Upper lobe of right lung (tissue), 1 donor: ENCODE measurements at regions not wholly inside any gene's neighbourhood (a gene's known extent, or its start where the extent isn't known, plus 50 kb on each side); places are given as distances from the start of the nearest gene placed in this dataset.

Experiments
- ATAC-seq: fragments of 200-7000 bp; cut with Tn5 transposase; one replicate; pipeline ENCODE4 v1.9.1; 2020; ENCODE audit warnings: mild to moderate bottlenecking, moderate library complexity
- DNase-seq: peaks from one replicate; pipeline ENCODE4 v3.0.0-alpha.2; 2020
- H3K27ac ChIP-seq: fragments of 200-600 bp; one replicate; pipeline ENCODE4 v1.8.0; 2022
- H3K27me3 ChIP-seq: fragments of 200-600 bp; one replicate; pipeline ENCODE4 v1.8.0; 2022; ENCODE audit warnings: mild to moderate bottlenecking
- H3K36me3 ChIP-seq: fragments of 200-600 bp; one replicate; pipeline ENCODE4 v1.8.0; 2022
- H3K4me1 ChIP-seq: fragments of 200-600 bp; one replicate; pipeline ENCODE4 v1.8.0; 2022
- H3K4me3 ChIP-seq: fragments of 200-600 bp; one replicate; pipeline ENCODE4 v1.8.0; 2022; ENCODE audit warnings: mild to moderate bottlenecking
- H3K9me3 ChIP-seq: fragments of 200-600 bp; one replicate; pipeline ENCODE4 v1.8.0; 2022
- intact Hi-C: fragments of 100-400 bp; cut with DNase I; formaldehyde crosslinking; loops from one replicate; pipeline ENCODE4 v1.11.0; 2022
- TF ChIP-seq, protein P1 (sequence below): fragments of 200-600 bp; IDR thresholded peaks from one replicate; pipeline ENCODE4 v1.8.0; 2022; ENCODE audit warnings: antibody characterized with exemption
- donor health status: DM: no; HTN: yes; CAD: no; lungs with severe emphysema.

DNA sequence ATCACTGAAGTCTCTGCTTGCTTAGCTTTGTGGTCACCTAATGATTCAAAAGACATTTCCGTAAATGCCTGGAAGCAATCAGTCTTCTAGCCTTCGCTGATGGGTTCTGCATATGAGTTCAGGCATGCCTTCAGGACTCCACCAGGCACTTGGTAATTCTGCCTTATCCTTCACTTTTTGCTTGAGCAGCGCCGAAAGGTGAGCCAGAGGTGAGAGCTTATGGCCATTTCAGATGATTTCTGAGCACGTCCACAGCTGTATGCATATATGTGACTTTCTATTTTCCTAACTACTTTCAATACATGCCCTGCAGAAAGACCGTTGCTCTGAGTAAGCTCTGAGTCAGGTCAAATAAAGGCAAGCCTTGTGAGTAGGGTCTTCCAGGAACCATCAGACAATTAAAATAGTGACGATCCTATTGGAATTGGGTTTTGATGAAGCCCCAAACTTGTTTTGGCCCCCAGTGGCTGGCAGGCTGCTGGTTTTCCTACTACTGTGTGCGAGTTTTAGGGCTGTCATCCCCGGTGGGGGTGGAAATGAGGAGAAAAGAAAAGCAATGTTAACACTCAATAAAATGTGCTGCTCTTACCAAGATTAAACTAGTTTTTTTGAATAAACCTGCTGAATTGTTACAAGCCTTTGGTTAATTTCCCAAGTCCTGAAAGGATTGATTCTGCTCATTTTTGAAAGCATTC, 154.4 kb upstream of the AKR1E2 start:
- H3K4me3 ChIP-seq: no peak overlapping the region
- intact Hi-C loops: no loop called here
- H3K9me3 ChIP-seq: no peaks in the 10 kb centered on the region
- no peaks in the 10 kb centered on the region for H3K27me3 ChIP-seq
- no peaks in the 10 kb centered on the region for H3K36me3 ChIP-seq
- DNase-seq (no peak), ATAC-seq (no peak)
- no peaks in the 10 kb centered on the region for H3K4me1 ChIP-seq
- TF ChIP-seq, protein P1, sequence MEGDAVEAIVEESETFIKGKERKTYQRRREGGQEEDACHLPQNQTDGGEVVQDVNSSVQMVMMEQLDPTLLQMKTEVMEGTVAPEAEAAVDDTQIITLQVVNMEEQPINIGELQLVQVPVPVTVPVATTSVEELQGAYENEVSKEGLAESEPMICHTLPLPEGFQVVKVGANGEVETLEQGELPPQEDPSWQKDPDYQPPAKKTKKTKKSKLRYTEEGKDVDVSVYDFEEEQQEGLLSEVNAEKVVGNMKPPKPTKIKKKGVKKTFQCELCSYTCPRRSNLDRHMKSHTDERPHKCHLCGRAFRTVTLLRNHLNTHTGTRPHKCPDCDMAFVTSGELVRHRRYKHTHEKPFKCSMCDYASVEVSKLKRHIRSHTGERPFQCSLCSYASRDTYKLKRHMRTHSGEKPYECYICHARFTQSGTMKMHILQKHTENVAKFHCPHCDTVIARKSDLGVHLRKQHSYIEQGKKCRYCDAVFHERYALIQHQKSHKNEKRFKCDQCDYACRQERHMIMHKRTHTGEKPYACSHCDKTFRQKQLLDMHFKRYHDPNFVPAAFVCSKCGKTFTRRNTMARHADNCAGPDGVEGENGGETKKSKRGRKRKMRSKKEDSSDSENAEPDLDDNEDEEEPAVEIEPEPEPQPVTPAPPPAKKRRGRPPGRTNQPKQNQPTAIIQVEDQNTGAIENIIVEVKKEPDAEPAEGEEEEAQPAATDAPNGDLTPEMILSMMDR: no peak
- H3K27ac ChIP-seq: no peak overlapping the region

DNA sequence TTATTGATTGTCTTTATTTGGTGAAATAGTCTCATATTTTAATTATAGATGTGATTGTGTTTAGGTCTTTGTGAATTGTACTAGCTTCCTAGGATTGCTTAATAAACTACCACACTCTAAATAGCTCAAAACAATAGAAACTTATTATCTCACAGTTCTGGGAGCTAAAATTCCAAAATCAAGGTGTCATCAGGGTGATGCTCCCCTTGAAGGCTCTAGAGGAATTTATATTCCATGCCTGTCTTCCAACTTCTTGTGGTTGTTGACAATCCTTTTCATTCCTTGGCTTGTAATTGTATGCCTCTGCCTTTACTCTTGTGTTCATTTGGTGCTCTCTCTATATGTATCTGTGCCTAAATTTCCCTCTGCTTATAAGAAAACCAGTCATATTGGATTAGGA, 155.3 kb upstream of the AKR1E2 start:
- H3K9me3 ChIP-seq: no peaks in the 10 kb centered on the region
- no peak overlapping the region for H3K27ac ChIP-seq
- intact Hi-C loops: no loop called here
- DNase-seq (no peak), ATAC-seq (no peak)
- no peaks in the 10 kb centered on the region for H3K36me3 ChIP-seq
- H3K27me3 ChIP-seq: no peaks in the 10 kb centered on the region
- no peaks in the 10 kb centered on the region for H3K4me1 ChIP-seq
- TF ChIP-seq, protein P1: no peak
- no peak overlapping the region for H3K4me3 ChIP-seq

DNA sequence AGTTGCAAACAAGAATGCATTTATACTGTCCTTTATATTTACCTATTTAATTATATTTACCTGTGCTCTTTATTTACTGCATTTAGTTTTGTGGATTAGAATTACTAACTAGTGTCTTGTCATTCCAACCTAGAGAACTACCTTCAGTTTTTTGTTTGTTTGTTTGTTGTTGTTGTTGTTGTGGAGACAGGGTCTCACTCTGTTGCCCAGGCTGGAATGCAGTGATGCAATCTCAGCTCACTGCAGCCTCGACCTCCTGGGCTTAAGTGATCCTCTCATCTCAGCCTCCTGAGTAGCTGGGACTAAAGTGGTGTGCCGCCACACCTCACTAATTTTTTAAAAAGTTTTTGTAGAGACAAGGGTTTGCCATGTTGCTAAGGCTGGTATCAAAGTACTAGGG, 156.4 kb upstream of the AKR1E2 start:
- Histone ChIP-seq H3K36me3 (no peaks in the 10 kb centered on the region), H3K27me3 (no peaks in the 10 kb centered on the region), H3K9me3 (no peaks in the 10 kb centered on the region), H3K4me1 (no peaks in the 10 kb centered on the region), H3K4me3 (no peak overlapping the region), H3K27ac (no peak overlapping the region)
- DNase-seq: no peak
- TF ChIP-seq, protein P1: no peak
- intact Hi-C loops: no loop called here
- ATAC-seq: no peak

DNA sequence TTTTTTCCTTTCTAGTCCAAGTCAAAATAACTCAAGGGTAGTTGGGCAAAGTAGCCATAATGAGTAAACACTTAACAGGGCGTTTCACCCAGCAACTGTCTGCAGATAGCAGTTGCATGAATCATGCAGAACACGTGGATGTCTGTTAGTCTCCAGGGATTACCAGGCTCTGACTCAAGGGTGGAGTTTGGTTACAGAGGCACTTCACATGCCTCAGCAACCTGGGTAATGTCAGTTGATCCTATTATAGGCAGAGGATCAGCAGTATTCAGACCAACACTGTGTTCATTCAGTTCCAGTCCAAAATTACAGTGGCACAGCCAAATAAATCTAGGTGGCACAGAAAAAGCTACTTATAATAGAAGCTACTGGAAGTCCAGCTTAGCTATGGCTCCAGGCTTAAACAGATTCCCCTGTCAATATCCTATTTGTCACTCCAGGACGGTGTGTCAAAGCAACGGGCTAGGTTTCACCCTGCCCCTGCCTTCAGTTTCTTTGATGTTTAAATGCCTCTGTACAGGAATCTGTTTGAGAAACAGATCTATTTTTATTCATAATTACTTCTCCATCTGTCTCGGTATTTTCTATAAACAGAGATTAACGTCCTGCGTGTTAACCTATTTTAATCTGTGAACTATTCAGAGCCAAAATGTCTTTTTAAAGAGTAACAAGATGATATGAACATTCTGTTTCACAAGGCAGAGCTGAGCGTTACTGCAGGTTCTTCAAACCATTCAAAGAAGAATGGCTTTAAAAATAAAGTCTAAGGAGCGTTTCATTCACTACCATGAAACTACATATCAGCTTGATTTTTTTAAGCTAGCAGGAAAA, 162.6 kb upstream of the AKR1E2 start:
- intact Hi-C loops: no loop called here
- H3K9me3 ChIP-seq: no peaks in the 10 kb centered on the region
- TF ChIP-seq, protein P1: no peak
- H3K4me3 ChIP-seq: no peak overlapping the region
- DNase-seq (no peak), ATAC-seq (peak; percentile 97)
- no peaks in the 10 kb centered on the region for H3K27me3 ChIP-seq
- H3K4me1 ChIP-seq: peaks cover 11% of the 10 kb centered on the region
- no peaks in the 10 kb centered on the region for H3K36me3 ChIP-seq
- H3K27ac ChIP-seq: peak overlapping the region; percentile 77

DNA sequence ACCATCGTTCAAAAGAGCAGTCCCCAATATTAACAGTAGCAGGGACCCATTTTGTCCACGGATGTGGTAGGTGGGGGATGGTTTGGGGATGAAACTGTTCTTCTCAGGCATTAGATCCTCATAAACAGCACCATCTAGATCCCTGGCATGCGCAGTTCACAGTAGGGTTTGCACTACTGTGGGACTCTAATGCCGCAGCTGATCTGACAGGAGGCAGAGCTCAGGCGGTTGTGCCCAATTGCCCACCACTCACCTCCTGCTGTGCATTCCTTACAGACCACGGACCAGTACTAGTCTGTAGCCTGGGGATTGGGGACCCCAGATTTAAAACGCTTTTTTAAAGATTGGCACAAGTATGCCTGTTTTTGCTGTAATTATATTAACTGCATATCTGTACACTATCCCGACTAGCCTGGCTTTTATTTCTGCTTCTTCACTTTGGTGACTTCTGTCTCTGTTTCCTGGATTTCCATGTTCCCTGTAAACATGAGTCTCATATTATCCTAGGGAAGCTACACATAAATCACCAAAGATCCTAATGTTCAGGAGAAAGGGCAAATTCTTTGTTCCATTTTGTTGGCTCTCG, 163.3 kb upstream of the AKR1E2 start:
- Histone ChIP-seq H3K9me3 (no peaks in the 10 kb centered on the region), H3K4me1 (peaks cover 11% of the 10 kb centered on the region), H3K27me3 (no peaks in the 10 kb centered on the region), H3K27ac (peak overlapping the region; percentile 77), H3K4me3 (no peak overlapping the region), H3K36me3 (no peaks in the 10 kb centered on the region)
- TF ChIP-seq, protein P1: no peak
- no peak for DNase-seq
- ATAC-seq: no peak
- intact Hi-C loops: no loop called here
